HCT116 (cell line): ENCODE measurements at regions not wholly inside any gene's neighbourhood (a gene's known extent, or its start where the extent isn't known, plus 50 kb on each side); places are given as distances from the start of the nearest gene placed in this dataset.

Experiments
- ATF3 ChIP-seq: IDR thresholded peaks from 2 replicates; pipeline ENCODE4 v1.6.1; 2012
- CBX3 ChIP-seq: IDR thresholded peaks from 2 replicates; pipeline ENCODE4 v1.6.1; 2012; ENCODE audit warnings: low read depth
- CTCF ChIP-seq, 3 experiments: fragments of 200-600 bp in 1 of 3; sonication (generic) in 1 of 3; IDR thresholded peaks in 2 of 3; conservative IDR thresholded peaks in 1 of 3; 2 replicates each; pipeline ENCODE4 v1.5.1; 2012 to 2017; ENCODE audit warnings: low read depth in 2 of 3, low read length in 2 of 3, antibody characterized with exemption in 1 of 3, borderline replicate concordance in 1 of 3, control low read depth in 1 of 3, mild to moderate bottlenecking in 1 of 3, mixed read lengths in 1 of 3, mixed run types in 1 of 3, moderate library complexity in 1 of 3; ENCODE audit not compliant: insufficient read depth in 1 of 3
- ELF1 ChIP-seq: IDR thresholded peaks from 2 replicates; pipeline ENCODE4 v1.6.1; 2012; ENCODE audit warnings: low read depth, borderline replicate concordance
- EZH2 ChIP-seq: fragments of 200-600 bp; sonication (generic); IDR thresholded peaks from 2 replicates; pipeline ENCODE4 v1.6.1; 2017; ENCODE audit warnings: antibody characterized with exemption, mixed run types
- EZH2phosphoT487 ChIP-seq: fragments of 200-600 bp; IDR thresholded peaks from 2 replicates; pipeline ENCODE4 v1.6.1; 2018; ENCODE audit warnings: antibody characterized with exemption, borderline replicate concordance
- FOSL1 ChIP-seq: IDR thresholded peaks from 2 replicates; pipeline ENCODE4 v1.6.1; 2012; ENCODE audit warnings: low read depth
- MAX ChIP-seq: IDR thresholded peaks from 2 replicates; pipeline ENCODE4 v1.6.1; 2012
- POLR2A ChIP-seq: IDR thresholded peaks from 2 replicates; pipeline ENCODE4 v1.7.0; 2011; ENCODE audit warnings: borderline replicate concordance; ENCODE audit not compliant: insufficient read depth, insufficient read length; ENCODE audit errors: extremely low read depth
- POLR2AphosphoS5 ChIP-seq: IDR thresholded peaks from 2 replicates; pipeline ENCODE4 v1.6.1; 2011; ENCODE audit warnings: mild to moderate bottlenecking, low read depth, low read length, moderate library complexity
- RAD21 ChIP-seq: IDR thresholded peaks from 2 replicates; pipeline ENCODE4 v1.6.1; 2012; ENCODE audit warnings: low read depth, mild to moderate bottlenecking
- TCF7L2 ChIP-seq: IDR thresholded peaks from 2 replicates; pipeline ENCODE4 v1.7.0; 2011; ENCODE audit warnings: borderline replicate concordance, inconsistent platforms; ENCODE audit not compliant: insufficient read depth, insufficient read length; ENCODE audit errors: extremely low read depth
- YY1 ChIP-seq: IDR thresholded peaks from 2 replicates; pipeline ENCODE4 v1.6.1; 2011; ENCODE audit warnings: low read length, low read depth, moderate library complexity, mild to moderate bottlenecking; ENCODE audit not compliant: insufficient replicate concordance; ENCODE audit errors: extremely low read depth

- TF ChIP-seq CTCF (IDR thresholded peaks at IDR 0.05 in 2 of 3, conservative IDR thresholded peaks at IDR 0.05 in 1 of 3; ENCODE audit: borderline replicate concordance in 1 of 3, insufficient read depth in 1 of 3, low read depth in 2 of 3, low read length in 2 of 3), result no peak
- TF ChIP-seq RAD21, result no peak
- TF ChIP-seq ATF3, result no peak
- no peak for TF ChIP-seq POLR2A
- no peak for TF ChIP-seq FOSL1
- no peak for TF ChIP-seq EZH2phosphoT487
- TF ChIP-seq EZH2, result no peak
- no peak for TF ChIP-seq YY1
- no peak for TF ChIP-seq TCF7L2
- no peak for TF ChIP-seq MAX
- TF ChIP-seq POLR2AphosphoS5, result no peak
- no peak for TF ChIP-seq CBX3
- no peak for TF ChIP-seq ELF1
These were observed 380.6 kb upstream of the MAP3K7 start for GRCh38 chr6:90967471-90967870.
